GM13976 (cell line): ENCODE measurements at regions not wholly inside any gene's neighbourhood (a gene's known extent, or its start where the extent isn't known, plus 50 kb on each side); places are given as distances from the start of the nearest gene placed in this dataset.
"Not testable (repeated sequence)": the region's sequence is repeated elsewhere in the genome, so short reads cannot be mapped to it uniquely, and the experiment has no call there.

Experiments
- DNase-seq: peaks from one replicate; pipeline ENCODE4 v3.0.0; 2012; ENCODE audit warnings: low spot score
- in situ Hi-C: fragments of 300-500 bp; cut with MboI; formaldehyde crosslinking; loops from one replicate; pipeline ENCODE4 v1.12.0; 2022; ENCODE audit warnings: low sequenced_read_pairs, mixed read lengths, inconsistent platforms; ENCODE audit not compliant: unreplicated experiment
- TF ChIP-seq, protein P1 (sequence below): IDR thresholded peaks from 2 replicates; pipeline ENCODE4 v1.5.1; 2012; ENCODE audit warnings: borderline replicate concordance, mild to moderate bottlenecking; ENCODE audit not compliant: insufficient read depth; ENCODE audit errors: extremely low read depth, missing control alignments, control extremely low read depth

DNA sequence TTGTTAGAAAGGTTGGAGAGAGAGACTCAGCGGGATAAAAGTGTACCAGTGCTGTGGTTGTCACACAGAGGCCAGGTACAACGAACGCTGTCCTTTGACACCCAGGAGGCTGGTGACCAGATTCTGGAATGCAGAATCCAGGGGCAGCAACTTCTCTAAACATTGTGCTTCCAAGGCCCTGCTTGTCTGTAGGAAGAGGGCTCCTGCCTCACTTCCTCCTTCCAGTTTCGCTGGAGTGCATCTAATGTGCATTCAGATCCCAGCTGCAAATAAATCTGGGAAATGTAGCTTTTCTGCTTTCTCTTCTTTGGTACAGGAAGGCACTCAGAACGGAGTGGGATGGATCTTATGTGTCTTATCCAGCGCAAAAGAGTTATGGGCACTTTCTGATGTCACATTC is 171.8 kb upstream of the ATP5MC3 start:
- in situ Hi-C loops = loop anchor here (25.0 kb wide), 1 partner anchor 734 kb away; the partner anchor contains the start of genes EVX2, HOXD12 and HOXD13
- no peak for DNase-seq
- TF ChIP-seq, protein P1, sequence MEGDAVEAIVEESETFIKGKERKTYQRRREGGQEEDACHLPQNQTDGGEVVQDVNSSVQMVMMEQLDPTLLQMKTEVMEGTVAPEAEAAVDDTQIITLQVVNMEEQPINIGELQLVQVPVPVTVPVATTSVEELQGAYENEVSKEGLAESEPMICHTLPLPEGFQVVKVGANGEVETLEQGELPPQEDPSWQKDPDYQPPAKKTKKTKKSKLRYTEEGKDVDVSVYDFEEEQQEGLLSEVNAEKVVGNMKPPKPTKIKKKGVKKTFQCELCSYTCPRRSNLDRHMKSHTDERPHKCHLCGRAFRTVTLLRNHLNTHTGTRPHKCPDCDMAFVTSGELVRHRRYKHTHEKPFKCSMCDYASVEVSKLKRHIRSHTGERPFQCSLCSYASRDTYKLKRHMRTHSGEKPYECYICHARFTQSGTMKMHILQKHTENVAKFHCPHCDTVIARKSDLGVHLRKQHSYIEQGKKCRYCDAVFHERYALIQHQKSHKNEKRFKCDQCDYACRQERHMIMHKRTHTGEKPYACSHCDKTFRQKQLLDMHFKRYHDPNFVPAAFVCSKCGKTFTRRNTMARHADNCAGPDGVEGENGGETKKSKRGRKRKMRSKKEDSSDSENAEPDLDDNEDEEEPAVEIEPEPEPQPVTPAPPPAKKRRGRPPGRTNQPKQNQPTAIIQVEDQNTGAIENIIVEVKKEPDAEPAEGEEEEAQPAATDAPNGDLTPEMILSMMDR = no peak

- in situ Hi-C loops = loop anchor here (25.0 kb wide), 1 partner anchor 736 kb away; the partner anchor contains the start of genes EVX2, HOXD12 and HOXD13
These were observed 170.0 kb upstream of the ATP5MC3 start for GRCh38 chr2:175351512-175351911.

GRCh38 chr2:175350105-175350504 is 168.6 kb upstream of the ATP5MC3 start:
- in situ Hi-C loops = loop anchor here (25.0 kb wide), 1 partner anchor 737 kb away; the partner anchor contains the start of genes EVX2, HOXD12 and HOXD13
- DNase-seq = no peak
- TF ChIP-seq, protein P1 = no peak

More at GRCh38 chr2:175351512-175351911, 170.0 kb upstream of the ATP5MC3 start:
- no peak for DNase-seq
- TF ChIP-seq, protein P1 = no peak

DNA sequence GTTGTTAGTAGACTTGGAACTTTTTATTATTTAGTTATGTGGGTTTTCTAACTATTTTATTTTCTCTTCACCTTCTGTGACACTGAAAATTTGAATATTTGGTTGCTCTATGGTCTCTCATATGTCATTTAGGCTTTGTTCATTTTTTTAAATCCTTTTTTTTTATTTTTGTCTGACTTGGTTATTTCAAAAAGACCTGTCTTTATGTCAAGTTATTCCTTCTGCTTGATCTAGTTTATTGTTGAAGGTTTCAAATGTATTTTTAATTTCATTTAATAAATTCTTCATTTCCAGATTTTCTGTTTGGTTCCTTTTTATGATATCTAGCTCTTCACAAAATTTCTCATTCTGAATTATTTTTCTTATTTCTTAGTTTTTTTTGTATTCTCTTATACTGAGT is 160.6 kb upstream of the ATP5MC3 start:
- no peak for DNase-seq
- in situ Hi-C loops = no loop called here
- TF ChIP-seq, protein P1 = no peak

- TF ChIP-seq, protein P1 = no peak
- in situ Hi-C loops = no loop called here
- DNase-seq = no peak
These were observed 148.7 kb upstream of the ATP5MC3 start for GRCh38 chr2:175330195-175330594.

GRCh38 chr2:175326801-175327200 is 145.3 kb upstream of the ATP5MC3 start:
- in situ Hi-C loops = no loop called here

GRCh38 chr2:175326164-175326563 is 144.7 kb upstream of the ATP5MC3 start:
- DNase-seq, in situ Hi-C loops: not testable (repeated sequence)

More at GRCh38 chr2:175326801-175327200, 145.3 kb upstream of the ATP5MC3 start:
- TF ChIP-seq, protein P1 = no peak
- DNase-seq = no peak
